HG03442 (cell line): ENCODE measurements at regions not wholly inside any gene's neighbourhood (a gene's known extent, or its start where the extent isn't known, plus 50 kb on each side); places are given as distances from the start of the nearest gene placed in this dataset.
"Not testable (repeated sequence)": the region's sequence is repeated elsewhere in the genome, so short reads cannot be mapped to it uniquely, and the experiment has no call there.

ENCODE experiments used
- ATAC-seq: cut with Tn5 transposase; IDR thresholded peaks from one replicate; pipeline ENCODE4 v1.9.1; 2021; ENCODE audit warnings: mild to moderate bottlenecking, moderate library complexity; ENCODE audit not compliant: unreplicated experiment

GRCh38 chr7:131653418-131654248 lies 97.2 kb upstream of the PODXL start:
- no peak for ATAC-seq

- ATAC-seq, result no peak
Measured at GRCh38 chr7:131652934-131653333, 96.5 kb upstream of the PODXL start.

DNA sequence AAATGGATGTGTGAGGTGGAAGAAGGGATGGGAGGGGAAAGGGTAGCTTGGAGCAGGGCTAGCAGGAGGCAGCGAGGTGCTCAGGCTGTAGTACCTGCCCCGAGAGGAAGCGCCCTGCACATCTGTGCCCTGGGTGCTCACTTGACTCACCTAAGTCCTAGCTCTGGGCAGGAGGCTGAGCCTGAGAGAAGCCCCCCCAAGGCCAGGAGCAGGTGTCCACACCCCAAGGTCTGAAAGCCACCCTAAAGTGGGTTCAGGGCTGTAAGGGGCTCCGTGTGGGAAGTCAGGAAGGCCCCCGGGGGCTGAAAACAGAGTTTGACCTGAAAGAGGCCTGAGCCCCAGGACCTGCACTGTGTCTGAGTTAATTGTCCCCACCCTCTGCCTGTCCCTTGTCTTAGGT lies 95.8 kb upstream of the PODXL start:
- no peak for ATAC-seq

DNA sequence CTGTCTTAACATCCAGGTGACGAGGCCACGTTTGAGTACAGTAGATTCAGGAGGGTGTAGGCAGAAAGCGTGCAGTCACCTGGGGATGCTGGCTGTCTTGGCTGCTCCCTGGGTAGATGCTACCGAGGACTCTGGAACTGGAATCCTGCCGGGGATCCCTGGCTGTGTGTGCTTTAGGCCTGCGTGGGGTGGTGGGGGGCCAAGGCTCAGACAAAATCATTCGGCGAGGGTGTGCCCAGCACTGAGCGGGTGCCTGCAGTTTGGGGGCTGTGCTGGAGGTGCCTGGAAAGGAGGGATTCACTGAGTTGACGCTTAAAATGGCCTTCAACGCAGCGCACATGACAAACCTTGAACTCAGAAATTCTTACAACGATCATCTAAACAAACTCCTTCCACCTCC lies 93.5 kb upstream of the PODXL start:
- no peak for ATAC-seq

GRCh38 chr7:131649003-131649541 lies 92.6 kb upstream of the PODXL start:
- ATAC-seq, result no peak

GRCh38 chr7:131648491-131648890 lies 92.1 kb upstream of the PODXL start:
- no peak for ATAC-seq

DNA sequence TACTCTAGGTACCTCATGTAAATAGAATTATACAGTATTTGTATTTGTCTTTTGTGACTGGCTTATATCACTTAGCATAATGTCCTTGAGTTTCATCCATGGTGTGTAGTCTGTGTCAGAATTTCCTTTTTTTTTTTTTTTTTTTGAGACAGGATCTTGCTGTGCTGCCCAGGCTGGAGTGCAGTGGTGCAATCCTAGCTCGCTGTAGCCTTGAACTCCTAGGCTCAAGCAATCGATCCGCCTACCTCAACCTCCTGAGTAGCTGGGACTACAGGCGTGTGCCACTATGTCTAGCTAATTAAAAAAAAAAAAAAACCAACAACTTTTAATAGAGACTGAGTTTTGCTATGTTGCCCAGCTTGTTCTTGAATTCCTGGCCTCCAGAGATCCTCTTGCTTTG lies 89.8 kb upstream of the PODXL start:
- no peak for ATAC-seq

- no peak for ATAC-seq
Measured at GRCh38 chr7:131642429-131642828, 86.0 kb upstream of the PODXL start.

GRCh38 chr7:131640686-131641085 lies 84.3 kb upstream of the PODXL start:
- ATAC-seq, result no peak

- no peak for ATAC-seq
Measured at GRCh38 chr7:131638641-131639430, 82.4 kb upstream of the PODXL start.

DNA sequence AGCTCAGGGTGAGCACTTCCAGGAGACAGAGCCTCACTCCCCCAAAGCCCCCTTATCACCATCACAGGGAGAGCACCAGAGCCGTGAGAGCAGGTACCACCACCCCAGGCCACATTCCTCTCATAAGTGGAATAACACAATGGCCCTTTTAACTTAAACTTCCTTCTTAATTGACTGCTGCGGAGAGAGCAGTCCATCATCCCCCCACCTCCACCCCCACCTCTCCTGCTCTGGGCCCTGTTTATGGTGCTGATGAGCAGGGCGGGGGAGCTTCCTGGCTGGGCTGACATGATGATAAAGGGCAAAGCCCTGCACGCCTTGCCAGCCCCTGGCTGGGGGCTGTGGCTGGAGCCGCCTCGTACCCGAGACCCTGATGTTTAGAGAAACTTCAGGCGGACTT lies 81.4 kb upstream of the PODXL start:
- ATAC-seq, result no peak

GRCh38 chr7:131636092-131636491 lies 79.7 kb upstream of the PODXL start:
- ATAC-seq, result no peak

DNA sequence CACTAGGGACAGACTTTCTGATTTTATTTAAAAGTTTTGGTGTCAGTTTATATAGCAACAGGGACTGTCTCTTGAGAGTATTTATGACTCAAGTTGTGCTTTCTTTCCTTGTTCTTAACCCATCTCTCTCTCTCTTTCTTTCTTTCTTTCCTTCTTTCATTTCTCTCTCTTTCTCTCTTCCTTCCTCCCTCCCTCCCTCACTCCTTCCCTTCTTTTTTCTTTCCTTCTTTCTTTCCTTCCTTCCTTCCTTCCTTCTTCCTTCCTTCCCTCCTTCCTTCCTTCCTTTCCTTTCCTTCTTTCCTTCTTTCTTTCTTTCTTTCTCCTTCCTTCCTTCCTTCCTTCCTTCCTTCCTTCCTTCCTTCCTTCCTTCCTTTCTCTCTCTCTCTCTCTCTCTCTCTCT lies 77.8 kb upstream of the PODXL start:
- not testable (repeated sequence) for ATAC-seq

- ATAC-seq, result no peak
Measured at GRCh38 chr7:131633342-131633843, 77.0 kb upstream of the PODXL start.

DNA sequence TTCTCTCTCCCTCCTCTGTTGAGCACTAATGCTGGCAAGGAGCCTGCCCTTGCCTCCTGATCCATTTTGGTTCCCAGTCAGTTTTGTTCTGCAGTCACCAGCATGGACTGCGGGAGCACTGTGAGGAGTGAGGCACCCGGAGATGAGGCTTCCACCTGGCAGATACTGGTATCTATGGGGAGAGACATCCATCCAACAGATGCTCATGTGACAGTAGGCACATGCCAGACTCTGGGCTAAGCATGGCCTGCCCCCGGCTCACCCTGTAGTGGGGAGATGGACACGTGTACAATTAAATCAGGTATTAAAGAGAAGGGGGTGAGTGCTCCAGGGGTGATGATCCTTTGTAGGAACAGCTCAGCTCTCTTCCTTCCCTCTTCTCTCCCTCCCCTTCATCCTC lies 74.0 kb upstream of the PODXL start:
- no peak for ATAC-seq

GRCh38 chr7:131629217-131629882 lies 72.9 kb upstream of the PODXL start:
- no peak for ATAC-seq

GRCh38 chr7:131628634-131629033 lies 72.2 kb upstream of the PODXL start:
- no peak for ATAC-seq

- ATAC-seq, result no peak
Measured at GRCh38 chr7:131627735-131628190, 71.3 kb upstream of the PODXL start.

- ATAC-seq, result no peak
Measured at GRCh38 chr7:131626643-131627042, 70.2 kb upstream of the PODXL start.

GRCh38 chr7:131625817-131626372 lies 69.5 kb upstream of the PODXL start:
- no peak for ATAC-seq

GRCh38 chr7:131625345-131625744 lies 68.9 kb upstream of the PODXL start:
- ATAC-seq, result not testable (repeated sequence)
